ENCODE measurements at regions not wholly inside any gene's neighbourhood (a gene's known extent, or its start where the extent isn't known, plus 50 kb on each side); places are given as distances from the start of the nearest gene placed in this dataset.
"Not testable (repeated sequence)": the region's sequence is repeated elsewhere in the genome, so short reads cannot be mapped to it uniquely, and the experiment has no call there.

- not testable (repeated sequence) for DNase-seq
Measured at GRCh38 chr1:228796945-228797344, 61.7 kb downstream of the RHOU start.

GRCh38 chr1:228798035-228798434 is 62.8 kb downstream of the RHOU start:
- no peak for DNase-seq

DNA sequence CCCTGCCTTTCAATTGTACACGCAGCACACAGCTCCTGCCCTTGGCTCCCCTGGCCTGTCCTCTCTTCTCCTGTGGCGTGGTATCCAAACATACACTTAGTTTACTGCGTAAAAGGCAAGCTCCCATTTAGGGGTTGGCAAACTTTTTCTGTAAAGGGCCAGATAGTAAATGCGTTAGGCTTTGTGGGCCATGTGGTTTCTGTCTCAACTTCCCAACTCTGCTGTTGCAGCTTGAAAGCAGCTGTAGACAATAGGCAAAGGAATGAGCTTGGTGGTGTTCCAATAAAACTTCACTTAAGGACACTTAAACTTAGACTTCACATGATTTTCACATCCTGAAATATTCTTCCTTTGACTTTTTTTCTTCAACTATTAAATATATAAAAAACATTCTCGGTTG is 63.3 kb downstream of the RHOU start:
- DNase-seq, result no peak

GRCh38 chr1:228799924-228800323 is 64.6 kb downstream of the RHOU start:
- no peak for DNase-seq

DNA sequence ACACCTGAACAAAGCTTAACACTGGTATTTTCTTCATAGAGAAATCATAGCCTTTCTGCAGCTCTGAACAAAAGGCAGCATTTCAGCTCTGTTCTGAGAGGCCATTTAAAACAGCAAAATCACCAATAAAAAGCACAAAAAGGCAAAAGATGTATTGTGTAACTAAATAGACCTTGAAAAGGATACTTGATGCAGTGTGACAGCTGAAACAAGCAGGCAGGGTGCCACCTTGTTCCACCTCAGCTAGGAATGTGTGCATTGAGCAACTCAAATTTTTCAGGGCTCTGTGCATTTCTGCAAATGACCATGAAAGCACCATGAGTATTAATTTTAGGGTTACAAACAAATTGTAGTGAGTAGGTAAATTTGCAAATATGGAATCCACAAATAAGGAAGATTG is 65.8 kb downstream of the RHOU start:
- DNase-seq, result no peak

- DNase-seq, result no peak
Measured at GRCh38 chr1:228802386-228803220, 67.3 kb downstream of the RHOU start.

GRCh38 chr1:228803421-228803820 is 68.1 kb downstream of the RHOU start:
- no peak for DNase-seq

GRCh38 chr1:228804173-228804572 is 68.9 kb downstream of the RHOU start:
- no peak for DNase-seq

DNA sequence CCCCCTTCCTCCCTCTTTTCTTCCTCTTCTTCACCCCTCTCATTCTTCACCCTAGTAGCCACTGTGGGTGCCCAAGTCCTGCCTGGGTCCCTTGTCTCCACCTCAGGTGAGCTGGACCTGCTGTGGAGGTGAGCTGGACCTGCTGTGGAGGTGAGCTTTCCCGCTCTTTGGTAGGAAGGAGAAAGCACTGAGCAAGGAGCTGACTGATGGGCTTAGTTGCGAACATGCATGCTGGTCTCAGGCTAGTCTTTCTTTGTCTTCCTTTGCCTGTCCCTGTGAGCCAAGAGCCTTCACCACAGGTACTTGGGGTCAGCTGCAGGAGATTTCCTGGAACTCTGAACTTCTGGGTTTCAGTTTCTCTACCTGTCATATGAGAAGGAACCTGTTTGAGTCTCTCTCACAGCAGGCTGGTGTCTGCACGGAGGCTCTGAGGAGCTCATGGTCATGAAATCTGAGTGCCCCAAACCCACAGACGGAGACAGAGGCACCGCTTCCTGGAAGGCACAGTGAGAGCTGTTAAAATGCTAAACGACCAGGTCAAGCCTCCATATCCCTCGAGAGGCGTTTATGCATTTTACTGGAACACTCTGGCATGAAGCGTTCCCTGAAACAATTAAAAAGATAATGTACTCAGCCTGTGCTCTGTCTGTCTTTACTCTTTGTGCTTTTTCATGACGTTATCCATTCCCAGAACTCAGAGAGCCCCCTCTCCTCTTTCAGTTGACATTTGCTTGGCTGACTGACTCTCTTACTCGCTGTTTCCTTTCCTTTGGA is 69.5 kb downstream of the RHOU start:
- no peak for DNase-seq

GRCh38 chr1:228807904-228808605 is 72.8 kb downstream of the RHOU start:
- DNase-seq, result no peak

DNA sequence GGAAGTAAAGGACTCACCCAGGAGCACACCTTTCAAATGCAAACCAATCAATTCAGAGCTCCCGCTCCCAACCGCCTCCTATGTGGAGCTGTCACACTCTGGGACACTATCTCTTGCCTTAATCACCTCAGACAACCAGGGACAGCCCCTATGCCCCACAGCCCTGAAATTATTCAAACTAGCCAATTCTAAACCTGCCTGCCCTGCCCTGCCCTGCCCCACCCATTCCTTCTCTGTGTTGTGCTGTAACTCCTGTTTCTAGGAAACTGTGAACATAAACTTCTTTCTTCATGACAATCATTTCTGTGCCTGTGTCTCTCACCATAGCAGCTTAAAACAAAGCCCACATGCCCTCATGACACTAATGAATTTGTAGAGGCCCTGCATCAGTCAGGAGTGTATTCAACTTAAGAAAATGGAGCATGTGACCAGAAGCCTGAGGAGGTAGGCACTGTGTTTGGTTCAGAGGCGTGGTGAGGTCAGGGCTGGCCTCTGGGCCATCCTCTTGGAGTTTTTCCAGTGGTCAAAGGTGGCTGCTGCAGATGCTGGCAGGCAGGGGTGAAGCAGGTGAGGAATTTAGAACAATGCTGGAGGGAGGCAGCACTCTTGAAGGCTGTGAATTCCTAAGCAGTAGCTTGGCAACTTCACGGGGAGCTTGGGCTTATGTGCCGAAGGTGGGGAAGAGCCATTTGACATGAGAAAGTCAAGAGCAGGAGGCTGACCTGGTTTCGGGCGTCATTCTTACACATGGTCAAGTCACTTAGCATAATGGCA is 74.5 kb downstream of the RHOU start:
- no peak for DNase-seq

- DNase-seq, result no peak
Measured at GRCh38 chr1:228810395-228810758, 75.1 kb downstream of the RHOU start.

DNA sequence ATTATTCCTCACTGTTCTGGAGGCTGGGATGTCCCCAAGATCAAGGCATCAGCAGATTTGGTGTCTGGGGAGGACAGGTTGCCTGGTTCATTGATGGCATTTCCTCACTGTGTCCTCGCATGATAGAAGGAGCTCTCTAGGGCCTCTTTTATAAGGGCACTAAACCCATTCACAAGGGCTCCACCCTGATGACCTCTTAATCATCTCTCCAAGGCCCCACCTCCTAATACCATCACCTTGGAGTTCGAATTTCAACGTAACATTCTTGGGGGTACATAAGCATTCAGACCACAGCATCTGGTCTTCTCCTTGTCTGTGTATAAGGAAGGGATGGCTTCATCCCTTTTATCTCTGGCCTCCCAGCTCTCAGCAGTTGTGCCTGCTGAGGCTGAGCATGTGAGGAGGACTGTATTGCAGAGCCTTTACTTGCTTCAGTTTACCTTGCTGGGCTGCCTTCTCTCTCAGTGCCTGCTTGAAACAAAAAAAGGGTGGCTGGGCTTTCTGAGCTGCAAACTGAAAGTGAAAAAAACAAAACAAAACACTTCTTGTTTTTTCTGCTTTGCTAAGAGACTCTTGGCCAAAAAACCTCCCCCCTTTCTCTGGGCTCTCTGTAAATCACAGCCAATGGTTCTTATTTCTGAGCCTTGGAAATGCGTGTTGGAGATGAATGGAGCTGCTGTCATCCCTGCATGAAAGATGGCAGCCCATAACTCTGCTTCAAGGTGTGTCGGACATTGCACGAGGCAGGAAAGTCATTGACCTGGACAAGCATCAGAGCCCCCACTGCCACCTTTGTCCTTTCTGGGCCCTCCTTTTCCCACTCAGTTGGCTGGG is 75.8 kb downstream of the RHOU start:
- no peak for DNase-seq

DNA sequence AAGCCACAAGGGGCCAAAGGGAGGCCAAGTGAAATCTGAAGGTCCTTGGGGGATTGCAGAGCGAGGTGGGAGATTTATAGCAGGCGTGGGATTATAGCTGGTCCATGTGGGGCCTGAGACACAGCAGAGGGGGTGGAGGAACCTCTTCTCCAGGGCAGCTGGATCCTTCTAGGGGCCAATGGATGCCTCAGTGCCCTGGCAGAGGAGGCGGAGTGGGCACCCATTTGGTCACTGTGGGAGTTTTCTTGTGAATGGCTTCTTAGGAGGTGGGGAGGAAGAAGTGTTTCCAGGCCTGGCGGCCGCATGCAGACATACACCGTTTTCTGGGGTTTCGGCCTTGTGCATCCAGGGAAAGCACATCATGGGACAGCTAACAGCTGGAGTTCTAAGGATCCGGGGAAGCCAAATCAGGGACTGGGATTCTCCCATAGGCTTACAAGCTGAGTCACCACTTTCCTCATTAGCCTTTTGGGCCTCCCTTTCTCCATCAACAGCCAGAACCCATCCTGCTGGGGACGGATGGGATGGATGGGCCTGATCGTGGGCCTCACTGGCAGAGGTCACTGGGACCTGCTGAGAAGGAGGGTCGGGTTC is 76.5 kb downstream of the RHOU start:
- no peak for DNase-seq

GRCh38 chr1:228812961-228813360 is 77.7 kb downstream of the RHOU start:
- DNase-seq, result no peak

DNA sequence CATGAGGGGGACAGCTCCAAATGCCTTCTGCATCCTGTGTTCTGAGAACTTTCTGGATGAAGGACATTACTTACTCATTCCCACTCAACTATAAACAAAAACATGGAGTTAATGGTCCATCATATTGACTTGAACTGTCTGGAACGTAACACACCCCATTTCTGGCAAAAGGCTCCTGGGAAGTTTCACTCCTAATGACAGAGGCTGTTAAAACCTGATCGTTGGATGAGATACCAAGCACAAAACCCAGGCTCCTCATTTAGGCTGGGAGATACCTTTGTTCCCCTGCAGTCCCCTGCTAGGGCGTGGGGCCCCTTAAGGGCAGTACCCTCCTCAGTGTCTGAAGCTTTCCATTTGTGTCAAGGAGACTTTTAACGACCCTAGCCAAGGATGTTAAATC is 78.9 kb downstream of the RHOU start:
- no peak for DNase-seq

GRCh38 chr1:228818296-228818695 is 83.0 kb downstream of the RHOU start:
- DNase-seq, result no peak

- DNase-seq, result no peak
Measured at GRCh38 chr1:228818928-228819630, 83.8 kb downstream of the RHOU start.

GRCh38 chr1:228821252-228821651 is 86.0 kb downstream of the RHOU start:
- no peak for DNase-seq

- no peak for DNase-seq
Measured at GRCh38 chr1:228823200-228823599, 87.9 kb downstream of the RHOU start.

GRCh38 chr1:228824366-228824765 is 89.1 kb downstream of the RHOU start:
- DNase-seq, result no peak
